ENCODE measurements at regions not wholly inside any gene's neighbourhood (a gene's known extent, or its start where the extent isn't known, plus 50 kb on each side); places are given as distances from the start of the nearest gene placed in this dataset.

DNA sequence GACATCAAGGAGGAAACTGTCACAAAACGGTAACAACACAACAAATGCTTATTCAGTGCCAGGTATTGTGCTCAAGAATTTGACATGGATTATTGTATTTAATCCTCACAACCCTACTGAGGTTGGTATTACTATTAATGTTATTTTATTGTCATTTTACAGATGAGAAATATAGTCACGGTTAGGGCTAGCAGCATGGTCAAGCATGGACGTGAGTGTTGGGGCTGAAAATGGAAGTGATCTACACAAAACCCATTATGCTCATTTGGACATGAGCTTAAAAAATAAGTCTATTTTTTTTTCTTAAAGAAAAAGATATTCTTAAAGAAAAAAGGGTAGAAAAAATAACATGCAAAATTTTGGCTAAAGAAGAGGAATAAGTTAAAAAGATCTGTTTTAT, 141.3 kb upstream of the SOX2 start:
- no peak for TF ChIP-seq TAF1 (IDR thresholded peaks at IDR 0.05; ENCODE audit: borderline replicate concordance, low read depth, low read length)
- TF ChIP-seq GABPA (IDR thresholded peaks at IDR 0.05; ENCODE audit: low read depth) = no peak
- TF ChIP-seq, protein P1, sequence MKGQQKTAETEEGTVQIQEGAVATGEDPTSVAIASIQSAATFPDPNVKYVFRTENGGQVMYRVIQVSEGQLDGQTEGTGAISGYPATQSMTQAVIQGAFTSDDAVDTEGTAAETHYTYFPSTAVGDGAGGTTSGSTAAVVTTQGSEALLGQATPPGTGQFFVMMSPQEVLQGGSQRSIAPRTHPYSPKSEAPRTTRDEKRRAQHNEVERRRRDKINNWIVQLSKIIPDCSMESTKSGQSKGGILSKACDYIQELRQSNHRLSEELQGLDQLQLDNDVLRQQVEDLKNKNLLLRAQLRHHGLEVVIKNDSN (IDR thresholded peaks at IDR 0.05; ENCODE audit: borderline replicate concordance, low read depth) = no peak
- no peak for TF ChIP-seq RFX5 (IDR thresholded peaks at IDR 0.05; ENCODE audit: low read length)
- TF ChIP-seq TEAD4 (IDR thresholded peaks at IDR 0.05; ENCODE audit: borderline replicate concordance, insufficient read depth) = no peak
- no peak for TF ChIP-seq CTCF (IDR thresholded peaks at IDR 0.05)
- no peak for TF ChIP-seq FOXM1 (IDR thresholded peaks at IDR 0.05; ENCODE audit: low read depth)
- no peak for TF ChIP-seq REST (IDR thresholded peaks at IDR 0.05; ENCODE audit: low read depth, low read length)
- TF ChIP-seq USF2 (IDR thresholded peaks at IDR 0.05; ENCODE audit: borderline replicate concordance, low read depth, low read length) = no peak

Data from SK-N-SH (cell line).